ENCODE measurements at regions not wholly inside any gene's neighbourhood (a gene's known extent, or its start where the extent isn't known, plus 50 kb on each side); places are given as distances from the start of the nearest gene placed in this dataset.

- H3K27ac ChIP-seq (ENCODE audit: low read depth, low read length, severe bottlenecking): no peak overlapping the region
- no peaks in the 10 kb centered on the region for H3K9me3 ChIP-seq (ENCODE audit: control insufficient read depth, low read length)
- H3K36me3 ChIP-seq (ENCODE audit: control insufficient read depth, insufficient read depth, low read length): no peaks in the 10 kb centered on the region
- no peaks in the 10 kb centered on the region for H3K4me1 ChIP-seq (ENCODE audit: control insufficient read depth, insufficient read depth, low read length, poor library complexity, severe bottlenecking)
- WGBS, 2 experiments (ENCODE audit: insufficient coverage in 2 of 2): no CpG with 5 or more reads among the region's 1 CpG
- H3K4me3 ChIP-seq (ENCODE audit: extremely low read depth, insufficient read depth, low read length, poor library complexity, severe bottlenecking): no peak overlapping the region
Observed at GRCh38 chr3:86251781-86252180, 739.2 kb downstream of the VGLL3 start.

- Histone ChIP-seq H3K36me3 (ENCODE audit: control insufficient read depth, insufficient read depth, low read length) (no peaks in the 10 kb centered on the region), H3K9me3 (ENCODE audit: control insufficient read depth, low read length) (no peaks in the 10 kb centered on the region), H3K4me1 (ENCODE audit: control insufficient read depth, insufficient read depth, low read length, poor library complexity, severe bottlenecking) (no peaks in the 10 kb centered on the region), H3K4me3 (ENCODE audit: extremely low read depth, insufficient read depth, low read length, poor library complexity, severe bottlenecking) (no peak overlapping the region), H3K27ac (ENCODE audit: low read depth, low read length, severe bottlenecking) (no peak overlapping the region)
- no CpG with 5 or more reads among the region's 1 CpG for WGBS, 2 experiments (ENCODE audit: insufficient coverage in 2 of 2)
Observed at GRCh38 chr3:86249833-86250232, 741.1 kb downstream of the VGLL3 start.

GRCh38 chr3:86245360-86245759 lies 745.6 kb downstream of the VGLL3 start:
- WGBS, 2 experiments (ENCODE audit: insufficient coverage in 2 of 2): no CpG with 5 or more reads among the region's 1 CpG
- no peak overlapping the region for H3K27ac ChIP-seq (ENCODE audit: low read depth, low read length, severe bottlenecking)
- no peaks in the 10 kb centered on the region for H3K36me3 ChIP-seq (ENCODE audit: control insufficient read depth, insufficient read depth, low read length)

GRCh38 chr3:86244905-86245304 lies 746.0 kb downstream of the VGLL3 start:
- Histone ChIP-seq H3K4me1 (ENCODE audit: control insufficient read depth, insufficient read depth, low read length, poor library complexity, severe bottlenecking) (no peaks in the 10 kb centered on the region), H3K4me3 (ENCODE audit: extremely low read depth, insufficient read depth, low read length, poor library complexity, severe bottlenecking) (no peak overlapping the region), H3K36me3 (ENCODE audit: control insufficient read depth, insufficient read depth, low read length) (no peaks in the 10 kb centered on the region), H3K27ac (ENCODE audit: low read depth, low read length, severe bottlenecking) (no peak overlapping the region), H3K9me3 (ENCODE audit: control insufficient read depth, low read length) (no peaks in the 10 kb centered on the region)
- 41 to 58% methylated on average over 2 to 3 of the region's 3 CpGs for WGBS, 2 experiments (ENCODE audit: insufficient coverage in 2 of 2)

More at GRCh38 chr3:86245360-86245759, 745.6 kb downstream of the VGLL3 start:
- H3K9me3 ChIP-seq (ENCODE audit: control insufficient read depth, low read length): no peaks in the 10 kb centered on the region
- H3K4me1 ChIP-seq (ENCODE audit: control insufficient read depth, insufficient read depth, low read length, poor library complexity, severe bottlenecking): no peaks in the 10 kb centered on the region
- no peak overlapping the region for H3K4me3 ChIP-seq (ENCODE audit: extremely low read depth, insufficient read depth, low read length, poor library complexity, severe bottlenecking)

- Histone ChIP-seq H3K4me1 (ENCODE audit: control insufficient read depth, insufficient read depth, low read length, poor library complexity, severe bottlenecking) (no peaks in the 10 kb centered on the region), H3K27ac (ENCODE audit: low read depth, low read length, severe bottlenecking) (no peak overlapping the region), H3K36me3 (ENCODE audit: control insufficient read depth, insufficient read depth, low read length) (no peaks in the 10 kb centered on the region), H3K9me3 (ENCODE audit: control insufficient read depth, low read length) (no peaks in the 10 kb centered on the region), H3K4me3 (ENCODE audit: extremely low read depth, insufficient read depth, low read length, poor library complexity, severe bottlenecking) (no peak overlapping the region)
- WGBS, 2 experiments (ENCODE audit: insufficient coverage in 2 of 2): 50 to 82% methylated on average over 1 of the region's 2 CpGs
Observed at GRCh38 chr3:86239946-86240345, 751.0 kb downstream of the VGLL3 start.

- no peaks in the 10 kb centered on the region for H3K36me3 ChIP-seq (ENCODE audit: control insufficient read depth, insufficient read depth, low read length)
- H3K4me3 ChIP-seq (ENCODE audit: extremely low read depth, insufficient read depth, low read length, poor library complexity, severe bottlenecking): no peak overlapping the region
- WGBS, 2 experiments (ENCODE audit: insufficient coverage in 2 of 2): no CpG with 5 or more reads among the region's 5 CpGs
- no peaks in the 10 kb centered on the region for H3K4me1 ChIP-seq (ENCODE audit: control insufficient read depth, insufficient read depth, low read length, poor library complexity, severe bottlenecking)
- H3K9me3 ChIP-seq (ENCODE audit: control insufficient read depth, low read length): no peaks in the 10 kb centered on the region
- H3K27ac ChIP-seq (ENCODE audit: low read depth, low read length, severe bottlenecking): no peak overlapping the region
Observed at GRCh38 chr3:86234506-86235254, 756.3 kb downstream of the VGLL3 start.

- Histone ChIP-seq H3K36me3 (ENCODE audit: control insufficient read depth, insufficient read depth, low read length) (no peaks in the 10 kb centered on the region), H3K4me3 (ENCODE audit: extremely low read depth, insufficient read depth, low read length, poor library complexity, severe bottlenecking) (no peak overlapping the region), H3K4me1 (ENCODE audit: control insufficient read depth, insufficient read depth, low read length, poor library complexity, severe bottlenecking) (no peaks in the 10 kb centered on the region), H3K9me3 (ENCODE audit: control insufficient read depth, low read length) (no peaks in the 10 kb centered on the region), H3K27ac (ENCODE audit: low read depth, low read length, severe bottlenecking) (no peak overlapping the region)
- WGBS, 2 experiments (ENCODE audit: insufficient coverage in 2 of 2): no CpG with 5 or more reads among the region's 1 CpG
Observed at GRCh38 chr3:86230762-86231161, 760.2 kb downstream of the VGLL3 start.

- H3K27ac ChIP-seq (ENCODE audit: low read depth, low read length, severe bottlenecking): no peak overlapping the region
- H3K4me3 ChIP-seq (ENCODE audit: extremely low read depth, insufficient read depth, low read length, poor library complexity, severe bottlenecking): no peak overlapping the region
- H3K36me3 ChIP-seq (ENCODE audit: control insufficient read depth, insufficient read depth, low read length): no peaks in the 10 kb centered on the region
- H3K4me1 ChIP-seq (ENCODE audit: control insufficient read depth, insufficient read depth, low read length, poor library complexity, severe bottlenecking): no peaks in the 10 kb centered on the region
- no CpG with 5 or more reads among the region's 2 CpGs for WGBS, 2 experiments (ENCODE audit: insufficient coverage in 2 of 2)
- no peaks in the 10 kb centered on the region for H3K9me3 ChIP-seq (ENCODE audit: control insufficient read depth, low read length)
Observed at GRCh38 chr3:86229775-86230094, 761.2 kb downstream of the VGLL3 start.

GRCh38 chr3:86229086-86229774 lies 761.7 kb downstream of the VGLL3 start:
- no peaks in the 10 kb centered on the region for H3K4me1 ChIP-seq (ENCODE audit: control insufficient read depth, insufficient read depth, low read length, poor library complexity, severe bottlenecking)
- WGBS, 2 experiments (ENCODE audit: insufficient coverage in 2 of 2): 79 to 85% methylated on average over 3 of the region's 4 CpGs
- H3K27ac ChIP-seq (ENCODE audit: low read depth, low read length, severe bottlenecking): no peak overlapping the region
- H3K9me3 ChIP-seq (ENCODE audit: control insufficient read depth, low read length): no peaks in the 10 kb centered on the region
- H3K36me3 ChIP-seq (ENCODE audit: control insufficient read depth, insufficient read depth, low read length): no peaks in the 10 kb centered on the region
- no peak overlapping the region for H3K4me3 ChIP-seq (ENCODE audit: extremely low read depth, insufficient read depth, low read length, poor library complexity, severe bottlenecking)

GRCh38 chr3:86228101-86228500 lies 762.8 kb downstream of the VGLL3 start:
- WGBS, 2 experiments (ENCODE audit: insufficient coverage in 2 of 2): 65 to 94% methylated on average over 2 of the region's 4 CpGs
- Histone ChIP-seq H3K4me1 (ENCODE audit: control insufficient read depth, insufficient read depth, low read length, poor library complexity, severe bottlenecking) (no peaks in the 10 kb centered on the region), H3K36me3 (ENCODE audit: control insufficient read depth, insufficient read depth, low read length) (no peaks in the 10 kb centered on the region), H3K9me3 (ENCODE audit: control insufficient read depth, low read length) (no peaks in the 10 kb centered on the region), H3K4me3 (ENCODE audit: extremely low read depth, insufficient read depth, low read length, poor library complexity, severe bottlenecking) (no peak overlapping the region), H3K27ac (ENCODE audit: low read depth, low read length, severe bottlenecking) (no peak overlapping the region)

GRCh38 chr3:86225461-86225860 lies 765.5 kb downstream of the VGLL3 start:
- Histone ChIP-seq H3K4me3 (ENCODE audit: extremely low read depth, insufficient read depth, low read length, poor library complexity, severe bottlenecking) (no peak overlapping the region), H3K27ac (ENCODE audit: low read depth, low read length, severe bottlenecking) (no peak overlapping the region), H3K9me3 (ENCODE audit: control insufficient read depth, low read length) (no peaks in the 10 kb centered on the region), H3K36me3 (ENCODE audit: control insufficient read depth, insufficient read depth, low read length) (no peaks in the 10 kb centered on the region), H3K4me1 (ENCODE audit: control insufficient read depth, insufficient read depth, low read length, poor library complexity, severe bottlenecking) (no peaks in the 10 kb centered on the region)
- WGBS, 2 experiments (ENCODE audit: insufficient coverage in 2 of 2): no CpG with 5 or more reads among the region's 3 CpGs

Data from mesodermal cell (in vitro differentiated cells).